ENCODE measurements at regions not wholly inside any gene's neighbourhood (a gene's known extent, or its start where the extent isn't known, plus 50 kb on each side); places are given as distances from the start of the nearest gene placed in this dataset.

GRCh38 chr3:24829629-24830229, 335.1 kb upstream of the THRB start:
- TF ChIP-seq, protein P1, sequence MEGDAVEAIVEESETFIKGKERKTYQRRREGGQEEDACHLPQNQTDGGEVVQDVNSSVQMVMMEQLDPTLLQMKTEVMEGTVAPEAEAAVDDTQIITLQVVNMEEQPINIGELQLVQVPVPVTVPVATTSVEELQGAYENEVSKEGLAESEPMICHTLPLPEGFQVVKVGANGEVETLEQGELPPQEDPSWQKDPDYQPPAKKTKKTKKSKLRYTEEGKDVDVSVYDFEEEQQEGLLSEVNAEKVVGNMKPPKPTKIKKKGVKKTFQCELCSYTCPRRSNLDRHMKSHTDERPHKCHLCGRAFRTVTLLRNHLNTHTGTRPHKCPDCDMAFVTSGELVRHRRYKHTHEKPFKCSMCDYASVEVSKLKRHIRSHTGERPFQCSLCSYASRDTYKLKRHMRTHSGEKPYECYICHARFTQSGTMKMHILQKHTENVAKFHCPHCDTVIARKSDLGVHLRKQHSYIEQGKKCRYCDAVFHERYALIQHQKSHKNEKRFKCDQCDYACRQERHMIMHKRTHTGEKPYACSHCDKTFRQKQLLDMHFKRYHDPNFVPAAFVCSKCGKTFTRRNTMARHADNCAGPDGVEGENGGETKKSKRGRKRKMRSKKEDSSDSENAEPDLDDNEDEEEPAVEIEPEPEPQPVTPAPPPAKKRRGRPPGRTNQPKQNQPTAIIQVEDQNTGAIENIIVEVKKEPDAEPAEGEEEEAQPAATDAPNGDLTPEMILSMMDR (IDR thresholded peaks at IDR 0.05), result no peak
- TF ChIP-seq POLR2A (IDR thresholded peaks at IDR 0.05), result no peak
